Gastroesophageal sphincter (tissue), 4 donors: ENCODE measurements at regions not wholly inside any gene's neighbourhood (a gene's known extent, or its start where the extent isn't known, plus 50 kb on each side); places are given as distances from the start of the nearest gene placed in this dataset.

Experiments used
- ATAC-seq: fragments of 150-250 bp; one replicate; pipeline ENCODE4 v1.9.1; 2016; ENCODE audit warnings: mild to moderate bottlenecking, moderate library complexity
- H3K27ac ChIP-seq, 4 donors: fragments of 200-600 bp; sonication (generic) in 3 of 4; 1 replicate in 3 of 4; 2 replicates in 1 of 4; pipeline ENCODE4 v1.5.1; 2016 to 2019
- H3K27me3 ChIP-seq: fragments of 200-600 bp; sonication (generic); one replicate; pipeline ENCODE4 v1.5.1; 2019
- H3K36me3 ChIP-seq, 2 donors: fragments of 200-600 bp; sonication (generic); one replicate each; pipeline ENCODE4 v1.5.1; 2019; ENCODE audit warnings: control low read depth in 1 of 2
- H3K4me1 ChIP-seq, 3 donors: fragments of 200-600 bp; sonication (generic); 1 replicate in 2 of 3; 2 replicates in 1 of 3; pipeline ENCODE4 v1.5.1; 2016 to 2019; ENCODE audit warnings: control low read depth in 2 of 3
- H3K4me3 ChIP-seq, 2 donors: fragments of 200-600 bp; sonication (generic); one replicate each; pipeline ENCODE4 v1.5.1; 2019; ENCODE audit warnings: mild to moderate bottlenecking in 1 of 2, moderate library complexity in 1 of 2
- H3K9me3 ChIP-seq, 3 donors: fragments of 200-600 bp; sonication (generic); one replicate each; pipeline ENCODE4 v1.5.1; 2017 to 2019; ENCODE audit warnings: control low read depth in 2 of 3
- EP300 ChIP-seq: sonication (generic); formaldehyde crosslinking; IDR thresholded peaks from one replicate; pipeline ENCODE4 v1.6.1; 2017; ENCODE audit warnings: antibody characterized with exemption, mild to moderate bottlenecking
- POLR2A ChIP-seq, 2 donors: fragments of 450-650 bp; IDR thresholded peaks; one replicate each; pipeline ENCODE4 v1.6.1; 2017; ENCODE audit warnings: antibody characterized with exemption in 2 of 2, mild to moderate bottlenecking in 2 of 2, moderate library complexity in 1 of 2
- POLR2AphosphoS5 ChIP-seq: sonication (generic); formaldehyde crosslinking; IDR thresholded peaks from one replicate; pipeline ENCODE4 v1.6.1; 2017; ENCODE audit warnings: antibody characterized with exemption
- WGBS, 2 donors: methylation state at CpG; one replicate each; pipeline ENCODE4 v1.1.5; 2018; ENCODE audit warnings: low coverage in 1 of 2; 5-methylcytosine and 5-hydroxymethylcytosine counted together
- TF ChIP-seq, protein P1 (sequence below), 4 experiments: fragments of 200-600 bp in 2 of 4; fragments of 450-650 bp in 2 of 4; sonication (generic) in 1 of 4; IDR thresholded peaks; one replicate each; pipeline ENCODE4 v1.5.1; 2017 to 2019; ENCODE audit warnings: antibody characterized with exemption in 4 of 4, mild to moderate bottlenecking in 2 of 4, moderate library complexity in 2 of 4

DNA sequence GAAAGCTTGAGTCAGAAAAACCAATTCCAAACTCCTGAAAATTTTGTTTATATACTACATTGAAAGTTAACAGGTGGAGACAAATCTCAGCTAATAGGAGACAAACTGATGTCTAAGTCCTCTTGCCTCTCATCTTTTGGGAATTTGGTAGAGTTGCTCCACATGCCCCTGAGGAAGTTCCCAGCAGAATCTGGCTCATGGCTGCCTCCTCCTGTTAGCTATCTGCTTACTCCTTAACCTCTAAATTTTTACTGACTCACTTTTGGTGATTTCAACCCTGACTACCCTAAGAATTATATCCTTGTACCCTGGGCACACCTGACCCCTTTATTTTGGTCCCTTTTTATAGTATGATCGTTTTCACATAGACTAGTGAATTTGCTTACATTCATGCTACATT lies 633.7 kb upstream of the USP24 start:
- H3K4me1 ChIP-seq: no peaks in the 10 kb centered on the region
- H3K36me3 ChIP-seq: no peaks in the 10 kb centered on the region
- no peak for TF ChIP-seq POLR2AphosphoS5
- TF ChIP-seq, protein P1, sequence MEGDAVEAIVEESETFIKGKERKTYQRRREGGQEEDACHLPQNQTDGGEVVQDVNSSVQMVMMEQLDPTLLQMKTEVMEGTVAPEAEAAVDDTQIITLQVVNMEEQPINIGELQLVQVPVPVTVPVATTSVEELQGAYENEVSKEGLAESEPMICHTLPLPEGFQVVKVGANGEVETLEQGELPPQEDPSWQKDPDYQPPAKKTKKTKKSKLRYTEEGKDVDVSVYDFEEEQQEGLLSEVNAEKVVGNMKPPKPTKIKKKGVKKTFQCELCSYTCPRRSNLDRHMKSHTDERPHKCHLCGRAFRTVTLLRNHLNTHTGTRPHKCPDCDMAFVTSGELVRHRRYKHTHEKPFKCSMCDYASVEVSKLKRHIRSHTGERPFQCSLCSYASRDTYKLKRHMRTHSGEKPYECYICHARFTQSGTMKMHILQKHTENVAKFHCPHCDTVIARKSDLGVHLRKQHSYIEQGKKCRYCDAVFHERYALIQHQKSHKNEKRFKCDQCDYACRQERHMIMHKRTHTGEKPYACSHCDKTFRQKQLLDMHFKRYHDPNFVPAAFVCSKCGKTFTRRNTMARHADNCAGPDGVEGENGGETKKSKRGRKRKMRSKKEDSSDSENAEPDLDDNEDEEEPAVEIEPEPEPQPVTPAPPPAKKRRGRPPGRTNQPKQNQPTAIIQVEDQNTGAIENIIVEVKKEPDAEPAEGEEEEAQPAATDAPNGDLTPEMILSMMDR (IDR thresholded peaks at IDR 0.05): no peak
- TF ChIP-seq POLR2A (IDR thresholded peaks at IDR 0.05): no peak
- no peak for TF ChIP-seq EP300
- H3K27ac ChIP-seq: no peak overlapping the region
- H3K4me3 ChIP-seq: no peak overlapping the region
- 83 to 100% methylated on average over 1 of the region's 1 CpG for WGBS, 2 donors
- H3K9me3 ChIP-seq: no peaks in the 10 kb centered on the region
- ATAC-seq: no peak
- H3K27me3 ChIP-seq: no peaks in the 10 kb centered on the region

DNA sequence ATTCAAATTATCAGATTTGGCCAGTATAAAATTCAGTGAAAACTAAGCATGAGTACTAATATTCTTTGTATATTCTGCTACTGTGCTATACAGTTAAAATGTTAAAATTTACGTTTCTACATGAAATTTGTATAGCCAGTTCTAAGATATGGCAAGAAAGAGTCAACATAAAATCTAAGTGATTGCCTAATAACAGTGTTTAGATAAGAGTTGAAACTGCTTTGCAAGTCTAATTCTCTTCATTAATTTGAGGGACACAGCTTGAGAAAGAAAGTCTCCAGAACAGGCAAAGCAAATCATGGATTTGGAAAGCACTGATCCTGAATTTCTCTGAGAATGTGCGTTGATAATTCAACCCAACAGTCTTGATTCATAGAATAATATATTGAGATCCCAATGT lies 630.9 kb upstream of the USP24 start:
- no peaks in the 10 kb centered on the region for H3K4me1 ChIP-seq
- no peak overlapping the region for H3K4me3 ChIP-seq
- no peak overlapping the region for H3K27ac ChIP-seq
- no peaks in the 10 kb centered on the region for H3K27me3 ChIP-seq
- no peak for ATAC-seq
- no peaks in the 10 kb centered on the region for H3K36me3 ChIP-seq
- no peaks in the 10 kb centered on the region for H3K9me3 ChIP-seq
- TF ChIP-seq POLR2AphosphoS5: no peak
- no peak for TF ChIP-seq EP300
- TF ChIP-seq POLR2A (IDR thresholded peaks at IDR 0.05): no peak
- TF ChIP-seq, protein P1 (IDR thresholded peaks at IDR 0.05): no peak
- 54 to 83% methylated on average over 2 of the region's 2 CpGs for WGBS, 2 donors

GRCh38 chr1:55844322-55844721 lies 629.2 kb upstream of the USP24 start:
- no peak for TF ChIP-seq POLR2A (IDR thresholded peaks at IDR 0.05)
- TF ChIP-seq, protein P1 (IDR thresholded peaks at IDR 0.05): no peak
- TF ChIP-seq EP300: no peak
- no peak for TF ChIP-seq POLR2AphosphoS5
- ATAC-seq: no peak
- Histone ChIP-seq H3K4me3 (no peak overlapping the region), H3K27ac (no peak overlapping the region), H3K36me3 (no peaks in the 10 kb centered on the region), H3K4me1 (no peaks in the 10 kb centered on the region), H3K9me3 (no peaks in the 10 kb centered on the region), H3K27me3 (no peaks in the 10 kb centered on the region)
- no CpG with 5 or more reads among the region's 1 CpG for WGBS, 2 donors

GRCh38 chr1:55839626-55840025 lies 624.5 kb upstream of the USP24 start:
- TF ChIP-seq, protein P1 (IDR thresholded peaks at IDR 0.05): no peak
- no peak for TF ChIP-seq POLR2AphosphoS5
- no peak for TF ChIP-seq EP300
- TF ChIP-seq POLR2A (IDR thresholded peaks at IDR 0.05): no peak
- ATAC-seq: no peak
- 70 to 73% methylated on average over 4 to 5 of the region's 5 CpGs for WGBS, 2 donors
- Histone ChIP-seq H3K27ac (no peak overlapping the region), H3K9me3 (no peaks in the 10 kb centered on the region), H3K4me1 (no peaks in the 10 kb centered on the region), H3K4me3 (no peak overlapping the region), H3K27me3 (no peaks in the 10 kb centered on the region), H3K36me3 (no peaks in the 10 kb centered on the region)

- no peak for ATAC-seq
- Histone ChIP-seq H3K27ac (no peak overlapping the region), H3K9me3 (no peaks in the 10 kb centered on the region), H3K27me3 (no peaks in the 10 kb centered on the region), H3K36me3 (no peaks in the 10 kb centered on the region), H3K4me1 (peaks cover 0 to 2% (median 0%) of the 10 kb centered on the region in 3 donors), H3K4me3 (no peak overlapping the region)
- 100% methylated on average over 1 of the region's 1 CpG for WGBS, 2 donors
- TF ChIP-seq POLR2A (IDR thresholded peaks at IDR 0.05) (no peak), POLR2AphosphoS5 (no peak), EP300 (no peak)
- TF ChIP-seq, protein P1 (IDR thresholded peaks at IDR 0.05): no peak
These were observed 624.1 kb upstream of the USP24 start for GRCh38 chr1:55839221-55839620.
